ENCODE measurements at regions not wholly inside any gene's neighbourhood (a gene's known extent, or its start where the extent isn't known, plus 50 kb on each side); places are given as distances from the start of the nearest gene placed in this dataset. TPM values are rescaled to one million over a fixed set of nuclear protein-coding genes. Genes with fewer than 3 reads are reported as not detected.

Small RNAs in the stretch of these regions (small RNA-seq; reads per million reads assigned to genes)
- gene RNU6-753P: not detected

Data from urinary bladder (tissue), 1 donor.